Frontal cortex (tissue), 3 donors: ENCODE measurements at regions not wholly inside any gene's neighbourhood (a gene's known extent, or its start where the extent isn't known, plus 50 kb on each side); places are given as distances from the start of the nearest gene placed in this dataset.
A peak's percentile ranks its signal among the peaks of the same experiment; 100 is the strongest.

Experiments used
- DNase-seq, 2 donors: peaks; one replicate each; pipeline ENCODE4 v3.0.0; 2012; ENCODE audit warnings: low spot score in 2 of 2
- FAIRE-seq: peaks from 2 replicates; lab custom pipeline; 2012; peaks lifted over from hg19 to GRCh38; lab: Jason Lieb, UNC
- donor health status: control.
- donor health status: control.
- donor health status: control.

- no peak for DNase-seq
These were observed 155.5 kb downstream of the SLC7A11 start for GRCh38 chr4:138086611-138087041.

GRCh38 chr4:138085736-138086305 is 156.3 kb downstream of the SLC7A11 start:
- FAIRE-seq, result no peak
- no peak for DNase-seq

More at GRCh38 chr4:138086611-138087041, 155.5 kb downstream of the SLC7A11 start:
- FAIRE-seq, result no peak

GRCh38 chr4:138078751-138079520 is 163.2 kb downstream of the SLC7A11 start:
- DNase-seq (no peak), FAIRE-seq (no peak)

GRCh38 chr4:138078253-138078652 is 163.9 kb downstream of the SLC7A11 start:
- DNase-seq (no peak), FAIRE-seq (no peak)

- no peak for DNase-seq
- no peak for FAIRE-seq
These were observed 165.6 kb downstream of the SLC7A11 start for GRCh38 chr4:138076561-138076960.

- no peak for DNase-seq
- no peak for FAIRE-seq
These were observed 171.3 kb downstream of the SLC7A11 start for GRCh38 chr4:138070816-138071215.

GRCh38 chr4:138063581-138063980 is 178.6 kb downstream of the SLC7A11 start:
- DNase-seq (no peak), FAIRE-seq (no peak)

GRCh38 chr4:138062929-138063328 is 179.2 kb downstream of the SLC7A11 start:
- no peak for FAIRE-seq
- DNase-seq, result no peak

GRCh38 chr4:138056541-138056940 is 185.6 kb downstream of the SLC7A11 start:
- no peak for FAIRE-seq
- no peak for DNase-seq

GRCh38 chr4:138055890-138056289 is 186.3 kb downstream of the SLC7A11 start:
- no peak for FAIRE-seq
- DNase-seq, result no peak

- FAIRE-seq (no peak), DNase-seq (peak in 1 of 2 donors; percentile 27)
These were observed 188.4 kb downstream of the SLC7A11 start for GRCh38 chr4:138053641-138054301.

- FAIRE-seq, result no peak
These were observed 189.1 kb downstream of the SLC7A11 start for GRCh38 chr4:138052806-138053632.

GRCh38 chr4:138051157-138051556 is 191.0 kb downstream of the SLC7A11 start:
- DNase-seq, result no peak
- no peak for FAIRE-seq

More at GRCh38 chr4:138052806-138053632, 189.1 kb downstream of the SLC7A11 start:
- DNase-seq, result no peak

GRCh38 chr4:138050601-138051000 is 191.5 kb downstream of the SLC7A11 start:
- no peak for DNase-seq
- no peak for FAIRE-seq

- FAIRE-seq, result no peak
These were observed 192.8 kb downstream of the SLC7A11 start for GRCh38 chr4:138049355-138049754.

GRCh38 chr4:138047290-138047689 is 194.9 kb downstream of the SLC7A11 start:
- DNase-seq (no peak), FAIRE-seq (no peak)

More at GRCh38 chr4:138049355-138049754, 192.8 kb downstream of the SLC7A11 start:
- no peak for DNase-seq

- DNase-seq (no peak), FAIRE-seq (no peak)
These were observed 197.1 kb downstream of the SLC7A11 start for GRCh38 chr4:138045036-138045435.

GRCh38 chr4:138039010-138039409 is 203.1 kb downstream of the SLC7A11 start:
- no peak for DNase-seq
- FAIRE-seq, result no peak

GRCh38 chr4:138037696-138038095 is 204.5 kb downstream of the SLC7A11 start:
- DNase-seq, result no peak
- no peak for FAIRE-seq

- DNase-seq, result peak in 1 of 2 donors; percentile 36
- FAIRE-seq, result no peak
These were observed 206.3 kb downstream of the SLC7A11 start for GRCh38 chr4:138035781-138036258.
